K562 (cell line): ENCODE measurements at regions not wholly inside any gene's neighbourhood (a gene's known extent, or its start where the extent isn't known, plus 50 kb on each side); places are given as distances from the start of the nearest gene placed in this dataset.

Source experiments
- ATAC-seq: fragments of 200-7000 bp; cut with Tn5 transposase; 3 replicates; pipeline ENCODE4 v1.9.1; 2020; ENCODE audit warnings: moderate library complexity
- BruUV-seq: library from RNA; stranded (reverse); fragments of 400-500 nt; replicated peaks from 2 replicates; lab custom pipeline; 2021; lab: Mats Ljungman, UMichigan
- CTCF ChIA-PET: fragments of 300-600 bp; formaldehyde crosslinking; extraction: SDS; loops from one replicate; lab custom pipeline; 2021; ENCODE audit warnings: low intra/inter-chr PET ratio; lab: Yijun Ruan, JAX
- POLR2A ChIA-PET: fragments of 300-600, 350-650 bp; sonication (Branson Sonifier 250); formaldehyde crosslinking; extraction: SDS; loops from one replicate; lab custom pipeline; 2021; ENCODE audit warnings: antibody characterized with exemption, inconsistent platforms; lab: Yijun Ruan, JAX
- DNase-seq, 4 experiments: peaks; one replicate each; pipeline versions ENCODE4 v3.0.0 to v3.0.0-alpha.2; 2011 to 2018; ENCODE audit warnings: low spot score in 3 of 4, mixed read lengths in 3 of 4; ENCODE audit errors: extremely low read depth in 1 of 4
- FAIRE-seq: peaks from 2 replicates; lab custom pipeline; 2011; peaks lifted over from hg19 to GRCh38; lab: Jason Lieb, UNC
- H2AFZ ChIP-seq: 2 replicates; pipeline ENCODE4 v1.6.0; 2011; ENCODE audit warnings: low read depth, low read length, control low read depth, inconsistent platforms
- H3K27ac ChIP-seq: fragments of 200-600 bp; 3 replicates; pipeline ENCODE4 v1.8.0; 2011; ENCODE audit warnings: low read depth, mild to moderate bottlenecking, control low read depth, inconsistent platforms, low read length, moderate library complexity, mixed read lengths; ENCODE audit errors: extremely low read depth
- H3K27me3 ChIP-seq, 2 experiments: fragments of 300-600 bp in 1 of 2; 2 replicates in 1 of 2; 3 replicates in 1 of 2; pipeline versions ENCODE4 v1.6.0 to v1.8.0; 2011; ENCODE audit warnings: inconsistent platforms in 2 of 2, low read length in 2 of 2, mild to moderate bottlenecking in 1 of 2, mixed read lengths in 1 of 2, moderate library complexity in 1 of 2; ENCODE audit not compliant: control insufficient read depth in 2 of 2, insufficient read depth in 2 of 2
- H3K36me3 ChIP-seq: fragments of 300-600 bp; 3 replicates; pipeline ENCODE4 v1.8.0; 2011; ENCODE audit warnings: mild to moderate bottlenecking, low read length, inconsistent platforms; ENCODE audit not compliant: control insufficient read depth, insufficient read depth
- H3K4me1 ChIP-seq, 2 experiments: fragments of 200-600 bp in 1 of 2; replicated peaks in 1 of 2; 2 replicates in 1 of 2; 3 replicates in 1 of 2; pipeline versions ENCODE4 v1.5.1 to v1.8.0; 2011; ENCODE audit warnings: inconsistent platforms in 2 of 2, low read length in 2 of 2, mild to moderate bottlenecking in 1 of 2, mixed read lengths in 1 of 2, moderate library complexity in 1 of 2; ENCODE audit not compliant: control insufficient read depth in 2 of 2, insufficient read depth in 2 of 2
- H3K4me2 ChIP-seq: 2 replicates; pipeline ENCODE4 v1.6.1; 2011; ENCODE audit warnings: low read length, control low read depth, inconsistent platforms, mixed read lengths; ENCODE audit not compliant: insufficient read depth
- H3K4me3 ChIP-seq: fragments of 200-600 bp; sonication (generic), shearing (Covaris generic); 2 replicates; pipeline ENCODE4 v1.5.1; 2016; ENCODE audit warnings: control low read depth, inconsistent platforms
- H3K79me2 ChIP-seq: fragments of 200-600 bp; 3 replicates; pipeline ENCODE4 v1.8.0; 2011; ENCODE audit warnings: low read length, inconsistent platforms; ENCODE audit not compliant: control insufficient read depth, insufficient read depth
- H3K9ac ChIP-seq, 2 experiments: 2 replicates each; pipeline versions ENCODE4 v1.6.0 to v1.6.1; 2011; ENCODE audit warnings: low read depth in 2 of 2, low read length in 2 of 2, control low read depth in 1 of 2, inconsistent platforms in 1 of 2, mild to moderate bottlenecking in 1 of 2, mixed read lengths in 1 of 2; ENCODE audit not compliant: insufficient read depth in 1 of 2
- H3K9me1 ChIP-seq: one replicate; pipeline ENCODE4 v1.6.0; 2011; ENCODE audit warnings: inconsistent platforms, mild to moderate bottlenecking, low read length, moderate library complexity; ENCODE audit not compliant: control insufficient read depth, insufficient read depth
- H3K9me3 ChIP-seq: replicated peaks from 2 replicates; pipeline ENCODE4 v1.5.1; 2011; ENCODE audit warnings: low read depth, low read length, inconsistent platforms; ENCODE audit not compliant: control insufficient read depth, insufficient read depth
- H4K20me1 ChIP-seq: replicated peaks from 2 replicates; pipeline ENCODE4 v1.6.1; 2011; ENCODE audit warnings: low read length, inconsistent platforms, mixed read lengths; ENCODE audit not compliant: control insufficient read depth, insufficient read depth
- CEBPG ChIP-seq, 3 experiments: fragments of 200-800 bp in 1 of 3; sonication (Bioruptor generic) in 1 of 3; sonication (generic) in 1 of 3; formaldehyde crosslinking in 1 of 3; IDR thresholded peaks in 2 of 3; conservative IDR thresholded peaks in 1 of 3; 2 replicates each; pipeline versions ENCODE4 v1.6.1 to v1.8.0; 2016 to 2022; ENCODE audit warnings: missing compliant biosample characterization in 2 of 3, missing genetic modification characterization in 2 of 3, mild to moderate bottlenecking in 1 of 3, missing genetic modification reagents in 1 of 3
- ETV1 ChIP-seq: fragments of 450-650 bp; conservative IDR thresholded peaks from 2 replicates; pipeline ENCODE4 v1.6.1; 2016; ENCODE audit warnings: missing genetic modification characterization, control low read depth, low read depth, missing compliant biosample characterization
- FOS ChIP-seq: IDR thresholded peaks from 3 replicates; pipeline ENCODE4 v1.6.1; 2011; ENCODE audit not compliant: insufficient read length; ENCODE audit errors: extremely low read depth
- JUND ChIP-seq, 2 experiments: IDR thresholded peaks; 2 replicates in 1 of 2; 3 replicates in 1 of 2; pipeline ENCODE4 v1.6.1; 2011; ENCODE audit warnings: borderline replicate concordance in 2 of 2, low read depth in 2 of 2, low read length in 2 of 2, improper control_type of control experiment in 1 of 2, missing biosample characterization in 1 of 2, missing genetic modification characterization in 1 of 2, missing genetic modification reagents in 1 of 2
- RBM17 ChIP-seq: fragments of 200-400 bp; formaldehyde crosslinking; IDR thresholded peaks from 2 replicates; pipeline ENCODE4 v1.6.1; 2017; ENCODE audit warnings: low read depth, mild to moderate bottlenecking, low read length, borderline replicate concordance
- WGBS: fragments of 100-300 bp; shearing (Covaris generic); methylation state at CpG from one replicate; pipeline ENCODE4 v1.1.6; 2016; ENCODE audit warnings: low coverage, mixed read lengths; ENCODE audit not compliant: insufficient coverage; ENCODE audit errors: missing lambda C conversion rate; 5-methylcytosine and 5-hydroxymethylcytosine counted together
- in situ Hi-C: fragments of 300-500 bp; cut with MboI; formaldehyde crosslinking; loops from 4 replicates; pipeline ENCODE4 v1.15.0; 2018; ENCODE audit warnings: inconsistent platforms, mixed read lengths
- intact Hi-C: fragments of 100-400 bp; cut with micrococcal nuclease; formaldehyde crosslinking; loops from 2 replicates; pipeline ENCODE4 v1.14.2; 2022
- TF ChIP-seq, protein P1 (sequence below): sonication (generic); formaldehyde crosslinking; IDR thresholded peaks from 2 replicates; pipeline ENCODE4 v1.8.0; 2023; ENCODE audit warnings: missing genetic modification reagents, mild to moderate bottlenecking, borderline replicate concordance

DNA sequence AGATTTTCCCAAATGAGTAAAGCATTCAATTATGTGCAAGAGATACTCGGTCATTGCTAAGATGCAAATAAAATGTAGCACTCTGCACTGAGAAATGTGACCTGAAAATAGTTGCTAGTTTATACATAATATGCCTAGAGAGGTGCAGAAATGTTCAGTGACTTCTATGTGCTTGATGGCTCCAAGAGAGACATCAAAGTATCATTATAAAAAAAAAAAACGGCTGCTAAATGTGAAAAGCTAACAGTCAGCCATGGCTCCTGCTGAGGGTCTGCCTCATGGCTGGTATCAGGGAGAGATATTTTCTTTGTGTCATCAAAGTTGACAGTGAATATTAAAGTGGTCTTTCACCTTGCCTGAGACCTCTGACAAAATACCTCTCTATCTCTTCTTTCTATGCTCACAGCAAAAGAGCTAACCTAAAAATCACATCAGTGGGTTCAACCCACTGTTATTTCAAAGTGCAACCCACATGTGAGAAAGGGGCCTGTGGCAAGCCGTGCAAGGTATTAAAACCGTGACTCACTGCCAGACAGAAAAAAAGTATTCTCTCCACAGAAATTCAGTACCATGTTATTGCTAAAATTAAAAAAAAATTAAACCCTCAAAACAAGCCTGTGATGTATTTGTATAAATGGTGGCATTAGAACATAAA, 259.0 kb downstream of the HIVEP2 start (continued):
- TF ChIP-seq, protein P1, sequence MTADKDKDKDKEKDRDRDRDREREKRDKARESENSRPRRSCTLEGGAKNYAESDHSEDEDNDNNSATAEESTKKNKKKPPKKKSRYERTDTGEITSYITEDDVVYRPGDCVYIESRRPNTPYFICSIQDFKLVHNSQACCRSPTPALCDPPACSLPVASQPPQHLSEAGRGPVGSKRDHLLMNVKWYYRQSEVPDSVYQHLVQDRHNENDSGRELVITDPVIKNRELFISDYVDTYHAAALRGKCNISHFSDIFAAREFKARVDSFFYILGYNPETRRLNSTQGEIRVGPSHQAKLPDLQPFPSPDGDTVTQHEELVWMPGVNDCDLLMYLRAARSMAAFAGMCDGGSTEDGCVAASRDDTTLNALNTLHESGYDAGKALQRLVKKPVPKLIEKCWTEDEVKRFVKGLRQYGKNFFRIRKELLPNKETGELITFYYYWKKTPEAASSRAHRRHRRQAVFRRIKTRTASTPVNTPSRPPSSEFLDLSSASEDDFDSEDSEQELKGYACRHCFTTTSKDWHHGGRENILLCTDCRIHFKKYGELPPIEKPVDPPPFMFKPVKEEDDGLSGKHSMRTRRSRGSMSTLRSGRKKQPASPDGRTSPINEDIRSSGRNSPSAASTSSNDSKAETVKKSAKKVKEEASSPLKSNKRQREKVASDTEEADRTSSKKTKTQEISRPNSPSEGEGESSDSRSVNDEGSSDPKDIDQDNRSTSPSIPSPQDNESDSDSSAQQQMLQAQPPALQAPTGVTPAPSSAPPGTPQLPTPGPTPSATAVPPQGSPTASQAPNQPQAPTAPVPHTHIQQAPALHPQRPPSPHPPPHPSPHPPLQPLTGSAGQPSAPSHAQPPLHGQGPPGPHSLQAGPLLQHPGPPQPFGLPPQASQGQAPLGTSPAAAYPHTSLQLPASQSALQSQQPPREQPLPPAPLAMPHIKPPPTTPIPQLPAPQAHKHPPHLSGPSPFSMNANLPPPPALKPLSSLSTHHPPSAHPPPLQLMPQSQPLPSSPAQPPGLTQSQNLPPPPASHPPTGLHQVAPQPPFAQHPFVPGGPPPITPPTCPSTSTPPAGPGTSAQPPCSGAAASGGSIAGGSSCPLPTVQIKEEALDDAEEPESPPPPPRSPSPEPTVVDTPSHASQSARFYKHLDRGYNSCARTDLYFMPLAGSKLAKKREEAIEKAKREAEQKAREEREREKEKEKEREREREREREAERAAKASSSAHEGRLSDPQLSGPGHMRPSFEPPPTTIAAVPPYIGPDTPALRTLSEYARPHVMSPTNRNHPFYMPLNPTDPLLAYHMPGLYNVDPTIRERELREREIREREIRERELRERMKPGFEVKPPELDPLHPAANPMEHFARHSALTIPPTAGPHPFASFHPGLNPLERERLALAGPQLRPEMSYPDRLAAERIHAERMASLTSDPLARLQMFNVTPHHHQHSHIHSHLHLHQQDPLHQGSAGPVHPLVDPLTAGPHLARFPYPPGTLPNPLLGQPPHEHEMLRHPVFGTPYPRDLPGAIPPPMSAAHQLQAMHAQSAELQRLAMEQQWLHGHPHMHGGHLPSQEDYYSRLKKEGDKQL, result no peak
- no peak for TF ChIP-seq JUND (IDR thresholded peaks at IDR 0.05; ENCODE audit: borderline replicate concordance, low read depth, low read length)
- no peak for TF ChIP-seq JUND (tag; IDR thresholded peaks at IDR 0.05; ENCODE audit: borderline replicate concordance, low read depth, low read length)

GRCh38 chr6:142686507-142686887, 258.5 kb downstream of the HIVEP2 start:
- Histone ChIP-seq H3K9ac (no peak overlapping the region), H3K27ac (no peak overlapping the region), H3K4me1 (no peaks in the 10 kb centered on the region), H4K20me1 (no peaks in the 10 kb centered on the region), H3K27me3 (no peaks in the 10 kb centered on the region), H3K4me2 (no peak overlapping the region), H2AFZ (no peak overlapping the region), H3K9me1 (no peaks in the 10 kb centered on the region), H3K36me3 (no peaks in the 10 kb centered on the region), H3K79me2 (no peaks in the 10 kb centered on the region), H3K4me3 (no peak overlapping the region), H3K9me3 (no peaks in the 10 kb centered on the region)
- no peak for DNase-seq
- TF ChIP-seq FOS (no peak), ETV1 (no peak), CEBPG (CRISPR knock-in tag; IDR thresholded peaks at IDR 0.05) (no peak), CEBPG (tag; conservative IDR thresholded peaks at IDR 0.05 in 1 of 2, IDR thresholded peaks at IDR 0.05 in 1 of 2) (no peak), RBM17 (no peak)
- ATAC-seq, result no peak
- 0% methylated on average over 2 of the region's 2 CpGs for WGBS
- in situ Hi-C loops, result loop anchor here (25.0 kb wide), 1 partner anchor 601 kb away; no protein-coding TSS in a partner anchor
- FAIRE-seq, result no peak
- intact Hi-C loops, result no loop called here
- POLR2A ChIA-PET, result interaction anchor here (0.6 kb wide), 1 partner anchor 59 kb away, joined by 3 read pairs; no protein-coding TSS in a partner anchor
- CTCF ChIA-PET, result no interaction called here
- BruUV-seq, result no TSS peak
